ENCODE measurements at regions not wholly inside any gene's neighbourhood (a gene's known extent, or its start where the extent isn't known, plus 50 kb on each side); places are given as distances from the start of the nearest gene placed in this dataset.

DNA sequence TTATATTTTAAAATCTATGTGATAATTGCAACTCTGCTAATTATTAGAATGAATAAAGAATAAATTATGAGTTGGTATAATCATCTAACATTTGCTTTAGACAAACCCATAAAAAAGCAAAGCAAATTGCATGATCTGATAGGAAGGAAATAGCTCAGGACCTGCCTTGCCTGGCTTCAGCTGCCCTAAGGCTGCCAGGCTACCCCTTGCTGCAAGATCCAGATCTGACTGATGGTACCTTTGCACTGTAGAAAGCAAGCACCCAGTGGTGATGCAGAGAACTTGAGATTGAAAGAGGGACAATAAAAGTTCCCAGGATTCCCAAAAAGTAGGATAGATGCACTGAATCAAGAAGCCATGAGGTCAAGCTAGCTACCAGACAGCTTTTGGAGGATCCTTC lies 100.9 kb upstream of the FSTL4 start:
- no peak for TF ChIP-seq HDAC6 (IDR thresholded peaks at IDR 0.05; ENCODE audit: unreplicated experiment)
- TF ChIP-seq MTA3 (IDR thresholded peaks at IDR 0.05; ENCODE audit: borderline replicate concordance, low read length) = no peak
- TF ChIP-seq NRF1 (conservative IDR thresholded peaks at IDR 0.05; ENCODE audit: low read depth, low read length) = no peak
- TF ChIP-seq IRF5 (IDR thresholded peaks at IDR 0.05; ENCODE audit: borderline replicate concordance) = no peak
- TF ChIP-seq POLR2A (IDR thresholded peaks at IDR 0.05; ENCODE audit: low read depth, low read length) = no peak
- no peak for TF ChIP-seq PKNOX1 (IDR thresholded peaks at IDR 0.05)
- H3K4me2 ChIP-seq (ENCODE audit: control insufficient read depth, insufficient read depth) = no peak overlapping the region
- H3K9me3 ChIP-seq (replicated peaks; ENCODE audit: control insufficient read depth, insufficient read depth, low read length) = no peaks in the 10 kb centered on the region
- H2AFZ ChIP-seq (ENCODE audit: control insufficient read depth, low read depth, low read length) = no peak overlapping the region
- H3K9ac ChIP-seq (ENCODE audit: control insufficient read depth, insufficient read depth, low read length) = no peak overlapping the region
- CTCF ChIA-PET = interaction anchor here (1.0 kb wide), 1 partner anchor 156 kb away, joined by 3 read pairs; no protein-coding TSS in a partner anchor
- SMC1A ChIA-PET (ENCODE audit: uncharacterized antibody, unreplicated experiment) = no interaction called here
- no peak for ATAC-seq
- POLR2A ChIA-PET = interaction anchor here (0.5 kb wide), 1 partner anchor 352 kb away, joined by 5 read pairs; no protein-coding TSS in a partner anchor
- in situ Hi-C loops (cut with MboI) (no loop called here), intact Hi-C loops (cut with micrococcal nuclease; ENCODE audit: unreplicated experiment) (no loop called here)
- no peaks in the 10 kb centered on the region for H3K36me3 ChIP-seq (ENCODE audit: control insufficient read depth in 2 of 2, insufficient read depth in 2 of 2, low read length in 1 of 2)
- no peaks in the 10 kb centered on the region for H3K79me2 ChIP-seq (ENCODE audit: control insufficient read depth, insufficient read depth, low read length)
- H3K4me3 ChIP-seq = no peak overlapping the region
- RAD21 ChIA-PET (ENCODE audit: unreplicated experiment) = no interaction called here
- no peak overlapping the region for H3K27ac ChIP-seq (ENCODE audit: control insufficient read depth, insufficient read depth)
- no peak for DNase-seq (ENCODE audit: low read depth, low spot score)
- H4K20me1 ChIP-seq (ENCODE audit: control insufficient read depth, insufficient read depth) = no peaks in the 10 kb centered on the region; the same call in 1 of the 2 replicates
- FAIRE-seq = no peak
- H3K4me1 ChIP-seq (ENCODE audit: control insufficient read depth, insufficient read depth, low read length) = no peaks in the 10 kb centered on the region
- H3K27me3 ChIP-seq (replicated peaks in 1 of 2; ENCODE audit: control insufficient read depth in 2 of 2, insufficient read depth in 2 of 2, low read length in 1 of 2) = peaks cover 0 to 4% of the 10 kb centered on the region in 2 experiments; a peak in 1 of 4 replicates
- BruUV-seq (replicated peaks) = no TSS peak

DNA sequence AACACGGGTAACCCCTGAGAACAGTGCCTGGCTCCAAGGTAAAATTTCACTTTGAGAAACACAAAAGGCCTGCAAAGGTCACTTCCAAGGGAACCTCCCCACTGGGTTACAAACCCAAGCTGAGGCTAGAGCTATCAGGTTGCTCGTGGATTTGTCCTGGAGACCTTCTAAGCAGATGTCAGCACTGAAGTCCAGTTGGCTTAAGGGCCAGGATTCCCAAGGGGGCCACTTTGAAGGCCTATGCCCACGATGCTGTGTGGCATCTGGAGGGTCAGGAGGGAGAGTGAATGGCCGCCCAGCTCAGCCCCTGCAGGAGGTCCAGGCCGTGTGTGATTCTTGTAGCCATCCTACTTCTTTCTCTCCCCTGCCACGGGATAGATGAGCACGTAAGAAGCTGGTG lies 100.2 kb upstream of the FSTL4 start:
- BruUV-seq (replicated peaks) = no TSS peak
- in situ Hi-C loops (cut with MboI) = no loop called here
- no peak for TF ChIP-seq TBL1XR1 (IDR thresholded peaks at IDR 0.05; ENCODE audit: low read depth, low read length)
- TF ChIP-seq, protein P1, sequence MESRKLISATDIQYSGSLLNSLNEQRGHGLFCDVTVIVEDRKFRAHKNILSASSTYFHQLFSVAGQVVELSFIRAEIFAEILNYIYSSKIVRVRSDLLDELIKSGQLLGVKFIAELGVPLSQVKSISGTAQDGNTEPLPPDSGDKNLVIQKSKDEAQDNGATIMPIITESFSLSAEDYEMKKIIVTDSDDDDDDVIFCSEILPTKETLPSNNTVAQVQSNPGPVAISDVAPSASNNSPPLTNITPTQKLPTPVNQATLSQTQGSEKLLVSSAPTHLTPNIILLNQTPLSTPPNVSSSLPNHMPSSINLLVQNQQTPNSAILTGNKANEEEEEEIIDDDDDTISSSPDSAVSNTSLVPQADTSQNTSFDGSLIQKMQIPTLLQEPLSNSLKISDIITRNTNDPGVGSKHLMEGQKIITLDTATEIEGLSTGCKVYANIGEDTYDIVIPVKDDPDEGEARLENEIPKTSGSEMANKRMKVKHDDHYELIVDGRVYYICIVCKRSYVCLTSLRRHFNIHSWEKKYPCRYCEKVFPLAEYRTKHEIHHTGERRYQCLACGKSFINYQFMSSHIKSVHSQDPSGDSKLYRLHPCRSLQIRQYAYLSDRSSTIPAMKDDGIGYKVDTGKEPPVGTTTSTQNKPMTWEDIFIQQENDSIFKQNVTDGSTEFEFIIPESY (IDR thresholded peaks at IDR 0.05) = no peak
- TF ChIP-seq TCF3 (IDR thresholded peaks at IDR 0.05; ENCODE audit: borderline replicate concordance, insufficient read depth, low read depth, low read length) = no peak
- no peak for TF ChIP-seq FOXM1 (IDR thresholded peaks at IDR 0.05; ENCODE audit: low read depth, low read length)
- TF ChIP-seq, protein P2, sequence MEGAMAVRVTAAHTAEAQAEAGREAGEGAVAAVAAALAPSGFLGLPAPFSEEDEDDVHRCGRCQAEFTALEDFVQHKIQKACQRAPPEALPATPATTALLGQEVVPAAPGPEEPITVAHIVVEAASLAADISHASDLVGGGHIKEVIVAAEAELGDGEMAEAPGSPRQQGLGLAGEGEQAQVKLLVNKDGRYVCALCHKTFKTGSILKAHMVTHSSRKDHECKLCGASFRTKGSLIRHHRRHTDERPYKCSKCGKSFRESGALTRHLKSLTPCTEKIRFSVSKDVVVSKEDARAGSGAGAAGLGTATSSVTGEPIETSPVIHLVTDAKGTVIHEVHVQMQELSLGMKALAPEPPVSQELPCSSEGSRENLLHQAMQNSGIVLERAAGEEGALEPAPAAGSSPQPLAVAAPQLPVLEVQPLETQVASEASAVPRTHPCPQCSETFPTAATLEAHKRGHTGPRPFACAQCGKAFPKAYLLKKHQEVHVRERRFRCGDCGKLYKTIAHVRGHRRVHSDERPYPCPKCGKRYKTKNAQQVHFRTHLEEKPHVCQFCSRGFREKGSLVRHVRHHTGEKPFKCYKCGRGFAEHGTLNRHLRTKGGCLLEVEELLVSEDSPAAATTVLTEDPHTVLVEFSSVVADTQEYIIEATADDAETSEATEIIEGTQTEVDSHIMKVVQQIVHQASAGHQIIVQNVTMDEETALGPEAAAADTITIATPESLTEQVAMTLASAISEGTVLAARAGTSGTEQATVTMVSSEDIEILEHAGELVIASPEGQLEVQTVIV (IDR thresholded peaks at IDR 0.05; ENCODE audit: borderline replicate concordance, partially characterized antibody) = no peak
- TF ChIP-seq RB1 (IDR thresholded peaks at IDR 0.05; ENCODE audit: borderline replicate concordance) = no peak

More for the DNA sequence above, 100.2 kb upstream of the FSTL4 start:
- intact Hi-C loops (cut with micrococcal nuclease; ENCODE audit: unreplicated experiment) = no loop called here
- ChIA-PET POLR2A (no interaction called here), SMC1A (ENCODE audit: uncharacterized antibody, unreplicated experiment) (no interaction called here), RAD21 (ENCODE audit: unreplicated experiment) (no interaction called here), CTCF (interaction anchor here (0.6 to 1.0 kb wide), 2 partner anchors 157 to 168 kb away, joined by 3 read pairs; no protein-coding TSS in a partner anchor)
- H3K4me1 ChIP-seq (ENCODE audit: control insufficient read depth, insufficient read depth, low read length) = no peaks in the 10 kb centered on the region
- H3K27ac ChIP-seq (ENCODE audit: control insufficient read depth, insufficient read depth) = no peak overlapping the region
- no peaks in the 10 kb centered on the region for H3K36me3 ChIP-seq (ENCODE audit: control insufficient read depth in 2 of 2, insufficient read depth in 2 of 2, low read length in 1 of 2)
- H3K27me3 ChIP-seq (replicated peaks in 1 of 2; ENCODE audit: control insufficient read depth in 2 of 2, insufficient read depth in 2 of 2, low read length in 1 of 2) = peaks cover 0 to 4% of the 10 kb centered on the region in 2 experiments; a peak in 1 of 4 replicates
- no peaks in the 10 kb centered on the region for H3K9me3 ChIP-seq (replicated peaks; ENCODE audit: control insufficient read depth, insufficient read depth, low read length)
- H3K4me3 ChIP-seq = no peak overlapping the region
- under 1% methylated on average over 7 of the region's 7 CpGs for WGBS (ENCODE audit: insufficient coverage, insufficient replicate concordance, low lambda C conversion rate, missing lambda C conversion rate)
- FAIRE-seq = no peak
- ATAC-seq = no peak
- DNase-seq (ENCODE audit: low read depth, low spot score) = no peak
- H2AFZ ChIP-seq (ENCODE audit: control insufficient read depth, low read depth, low read length) = no peak overlapping the region
- H3K4me2 ChIP-seq (ENCODE audit: control insufficient read depth, insufficient read depth) = no peak overlapping the region
- no peaks in the 10 kb centered on the region for H3K79me2 ChIP-seq (ENCODE audit: control insufficient read depth, insufficient read depth, low read length)
- no peaks in the 10 kb centered on the region; the same call in 1 of the 2 replicates for H4K20me1 ChIP-seq (ENCODE audit: control insufficient read depth, insufficient read depth)
- no peak overlapping the region for H3K9ac ChIP-seq (ENCODE audit: control insufficient read depth, insufficient read depth, low read length)
